SK-N-SH (cell line): ENCODE measurements at regions not wholly inside any gene's neighbourhood (a gene's known extent, or its start where the extent isn't known, plus 50 kb on each side); places are given as distances from the start of the nearest gene placed in this dataset.
"Not testable (repeated sequence)": the region's sequence is repeated elsewhere in the genome, so short reads cannot be mapped to it uniquely, and the experiment has no call there.

ENCODE experiments used
- EP300 ChIP-seq, 2 experiments: IDR thresholded peaks; 2 replicates each; pipeline versions ENCODE4 v1.4.0 to v1.6.1; 2012; ENCODE audit warnings: borderline replicate concordance in 1 of 2, low read depth in 1 of 2, low read length in 1 of 2
- JUND ChIP-seq: IDR thresholded peaks from 2 replicates; pipeline ENCODE4 v1.4.0; 2012
- NRF1 ChIP-seq: IDR thresholded peaks from 2 replicates; pipeline ENCODE4 v1.6.1; 2012; ENCODE audit warnings: low read depth, mild to moderate bottlenecking, low read length
- POLR2AphosphoS5 ChIP-seq: IDR thresholded peaks from 2 replicates; pipeline ENCODE4 v1.6.1; 2012; ENCODE audit warnings: low read depth, low read length
- RFX5 ChIP-seq: IDR thresholded peaks from 2 replicates; pipeline ENCODE4 v1.6.1; 2012; ENCODE audit warnings: mild to moderate bottlenecking, improper control_type of control experiment, low read length
- TF ChIP-seq, protein P1 (sequence below): fragments of 200-600 bp; sonication (generic); IDR thresholded peaks from 2 replicates; pipeline ENCODE4 v1.6.1; 2017; ENCODE audit warnings: antibody characterized with exemption, mild to moderate bottlenecking, moderate library complexity
- TF ChIP-seq, protein P2 (sequence below): IDR thresholded peaks from 2 replicates; pipeline ENCODE4 v1.6.1; 2012; ENCODE audit warnings: mild to moderate bottlenecking, low read depth, low read length, moderate library complexity
- TF ChIP-seq, protein P3 (sequence below): fragments of 150-350 bp; IDR thresholded peaks from 2 replicates; pipeline ENCODE4 v1.6.1; 2017; ENCODE audit warnings: antibody characterized with exemption, low read length, low read depth, borderline replicate concordance

DNA sequence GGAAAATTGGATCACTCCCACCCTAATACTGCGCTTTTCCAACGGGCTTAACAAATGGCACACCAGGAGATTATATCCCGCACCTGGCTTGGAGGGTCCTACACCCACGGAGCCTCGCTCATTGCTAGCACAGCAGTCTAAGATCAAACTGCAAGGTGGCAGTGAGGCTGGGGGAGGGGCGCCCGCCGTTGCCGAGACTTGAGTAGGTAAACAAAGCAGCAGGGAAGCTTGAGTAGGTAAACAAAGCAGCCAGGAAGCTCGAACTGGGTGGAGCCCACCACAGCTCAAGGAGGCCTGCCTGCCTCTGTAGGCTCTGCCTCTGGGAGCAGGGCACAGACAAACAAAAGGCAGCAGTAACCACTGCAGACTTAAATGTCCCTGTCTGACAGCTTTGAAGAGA, 59.8 kb upstream of the PKP2 start:
- TF ChIP-seq, protein P1, sequence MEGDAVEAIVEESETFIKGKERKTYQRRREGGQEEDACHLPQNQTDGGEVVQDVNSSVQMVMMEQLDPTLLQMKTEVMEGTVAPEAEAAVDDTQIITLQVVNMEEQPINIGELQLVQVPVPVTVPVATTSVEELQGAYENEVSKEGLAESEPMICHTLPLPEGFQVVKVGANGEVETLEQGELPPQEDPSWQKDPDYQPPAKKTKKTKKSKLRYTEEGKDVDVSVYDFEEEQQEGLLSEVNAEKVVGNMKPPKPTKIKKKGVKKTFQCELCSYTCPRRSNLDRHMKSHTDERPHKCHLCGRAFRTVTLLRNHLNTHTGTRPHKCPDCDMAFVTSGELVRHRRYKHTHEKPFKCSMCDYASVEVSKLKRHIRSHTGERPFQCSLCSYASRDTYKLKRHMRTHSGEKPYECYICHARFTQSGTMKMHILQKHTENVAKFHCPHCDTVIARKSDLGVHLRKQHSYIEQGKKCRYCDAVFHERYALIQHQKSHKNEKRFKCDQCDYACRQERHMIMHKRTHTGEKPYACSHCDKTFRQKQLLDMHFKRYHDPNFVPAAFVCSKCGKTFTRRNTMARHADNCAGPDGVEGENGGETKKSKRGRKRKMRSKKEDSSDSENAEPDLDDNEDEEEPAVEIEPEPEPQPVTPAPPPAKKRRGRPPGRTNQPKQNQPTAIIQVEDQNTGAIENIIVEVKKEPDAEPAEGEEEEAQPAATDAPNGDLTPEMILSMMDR, result not testable (repeated sequence)
- TF ChIP-seq, protein P2, sequence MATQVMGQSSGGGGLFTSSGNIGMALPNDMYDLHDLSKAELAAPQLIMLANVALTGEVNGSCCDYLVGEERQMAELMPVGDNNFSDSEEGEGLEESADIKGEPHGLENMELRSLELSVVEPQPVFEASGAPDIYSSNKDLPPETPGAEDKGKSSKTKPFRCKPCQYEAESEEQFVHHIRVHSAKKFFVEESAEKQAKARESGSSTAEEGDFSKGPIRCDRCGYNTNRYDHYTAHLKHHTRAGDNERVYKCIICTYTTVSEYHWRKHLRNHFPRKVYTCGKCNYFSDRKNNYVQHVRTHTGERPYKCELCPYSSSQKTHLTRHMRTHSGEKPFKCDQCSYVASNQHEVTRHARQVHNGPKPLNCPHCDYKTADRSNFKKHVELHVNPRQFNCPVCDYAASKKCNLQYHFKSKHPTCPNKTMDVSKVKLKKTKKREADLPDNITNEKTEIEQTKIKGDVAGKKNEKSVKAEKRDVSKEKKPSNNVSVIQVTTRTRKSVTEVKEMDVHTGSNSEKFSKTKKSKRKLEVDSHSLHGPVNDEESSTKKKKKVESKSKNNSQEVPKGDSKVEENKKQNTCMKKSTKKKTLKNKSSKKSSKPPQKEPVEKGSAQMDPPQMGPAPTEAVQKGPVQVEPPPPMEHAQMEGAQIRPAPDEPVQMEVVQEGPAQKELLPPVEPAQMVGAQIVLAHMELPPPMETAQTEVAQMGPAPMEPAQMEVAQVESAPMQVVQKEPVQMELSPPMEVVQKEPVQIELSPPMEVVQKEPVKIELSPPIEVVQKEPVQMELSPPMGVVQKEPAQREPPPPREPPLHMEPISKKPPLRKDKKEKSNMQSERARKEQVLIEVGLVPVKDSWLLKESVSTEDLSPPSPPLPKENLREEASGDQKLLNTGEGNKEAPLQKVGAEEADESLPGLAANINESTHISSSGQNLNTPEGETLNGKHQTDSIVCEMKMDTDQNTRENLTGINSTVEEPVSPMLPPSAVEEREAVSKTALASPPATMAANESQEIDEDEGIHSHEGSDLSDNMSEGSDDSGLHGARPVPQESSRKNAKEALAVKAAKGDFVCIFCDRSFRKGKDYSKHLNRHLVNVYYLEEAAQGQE, result not testable (repeated sequence)
- TF ChIP-seq EP300 (IDR thresholded peaks at IDR 0.05; ENCODE audit: borderline replicate concordance in 1 of 2, low read depth in 1 of 2, low read length in 1 of 2); NRF1; JUND; RFX5; POLR2AphosphoS5: not testable (repeated sequence)
- TF ChIP-seq, protein P3, sequence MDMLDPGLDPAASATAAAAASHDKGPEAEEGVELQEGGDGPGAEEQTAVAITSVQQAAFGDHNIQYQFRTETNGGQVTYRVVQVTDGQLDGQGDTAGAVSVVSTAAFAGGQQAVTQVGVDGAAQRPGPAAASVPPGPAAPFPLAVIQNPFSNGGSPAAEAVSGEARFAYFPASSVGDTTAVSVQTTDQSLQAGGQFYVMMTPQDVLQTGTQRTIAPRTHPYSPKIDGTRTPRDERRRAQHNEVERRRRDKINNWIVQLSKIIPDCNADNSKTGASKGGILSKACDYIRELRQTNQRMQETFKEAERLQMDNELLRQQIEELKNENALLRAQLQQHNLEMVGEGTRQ, result not testable (repeated sequence)
